Osteocyte (in vitro differentiated cells): ENCODE measurements at regions not wholly inside any gene's neighbourhood (a gene's known extent, or its start where the extent isn't known, plus 50 kb on each side); places are given as distances from the start of the nearest gene placed in this dataset.

Source experiments
- DNase-seq: peaks from one replicate; pipeline ENCODE4 v3.0.0; 2021; ENCODE audit warnings: mixed read lengths; ENCODE audit not compliant: unreplicated experiment; ENCODE audit errors: extremely low spot score
- H3K27ac Mint-ChIP-seq: one replicate; pipeline ENCODE4 v1.8.0; 2021; ENCODE audit warnings: mild to moderate bottlenecking, mixed read lengths; ENCODE audit not compliant: unreplicated experiment
- H3K27me3 Mint-ChIP-seq: one replicate; pipeline ENCODE4 v1.8.0; 2021; ENCODE audit warnings: mixed read lengths; ENCODE audit not compliant: unreplicated experiment
- H3K36me3 Mint-ChIP-seq: one replicate; pipeline ENCODE4 v1.8.0; 2021; ENCODE audit warnings: mixed read lengths; ENCODE audit not compliant: unreplicated experiment
- H3K4me1 Mint-ChIP-seq: one replicate; pipeline ENCODE4 v1.8.0; 2021; ENCODE audit warnings: mixed read lengths; ENCODE audit not compliant: unreplicated experiment
- H3K4me3 Mint-ChIP-seq: one replicate; pipeline ENCODE4 v1.8.0; 2021; ENCODE audit warnings: mild to moderate bottlenecking, moderate library complexity, mixed read lengths; ENCODE audit not compliant: unreplicated experiment
- H3K9me3 Mint-ChIP-seq: one replicate; pipeline ENCODE4 v1.8.0; 2021; ENCODE audit warnings: mixed read lengths; ENCODE audit not compliant: unreplicated experiment
- TF ChIP-seq, protein P1 (sequence below): fragments of 200-600 bp; sonication (generic); IDR thresholded peaks from 2 replicates; pipeline ENCODE4 v1.5.0; 2021; ENCODE audit warnings: antibody characterized with exemption, mild to moderate bottlenecking, moderate library complexity

DNA sequence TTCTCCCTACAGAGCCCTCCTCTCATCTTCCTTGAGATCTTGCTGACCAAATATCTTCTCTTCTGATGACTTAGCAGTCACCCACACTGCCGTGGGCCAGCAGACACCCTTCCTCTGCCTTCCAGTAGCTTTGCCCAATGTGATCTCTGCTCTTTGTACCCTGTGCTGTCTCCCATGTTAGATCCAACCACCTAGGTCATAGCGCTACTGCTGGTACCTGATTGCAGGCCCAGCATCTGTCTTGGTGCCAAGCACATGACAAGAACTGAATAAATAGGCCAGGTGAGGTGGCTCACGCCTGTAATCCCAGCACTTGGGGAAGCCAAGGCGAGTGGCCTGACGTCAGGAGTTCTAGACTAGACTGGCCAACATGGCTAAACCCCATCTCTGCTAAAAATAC lies 149.7 kb downstream of the TM9SF2 start:
- peak; percentile 23 for DNase-seq
- H3K36me3 Mint-ChIP-seq, result no peaks in the 10 kb centered on the region
- TF ChIP-seq, protein P1, sequence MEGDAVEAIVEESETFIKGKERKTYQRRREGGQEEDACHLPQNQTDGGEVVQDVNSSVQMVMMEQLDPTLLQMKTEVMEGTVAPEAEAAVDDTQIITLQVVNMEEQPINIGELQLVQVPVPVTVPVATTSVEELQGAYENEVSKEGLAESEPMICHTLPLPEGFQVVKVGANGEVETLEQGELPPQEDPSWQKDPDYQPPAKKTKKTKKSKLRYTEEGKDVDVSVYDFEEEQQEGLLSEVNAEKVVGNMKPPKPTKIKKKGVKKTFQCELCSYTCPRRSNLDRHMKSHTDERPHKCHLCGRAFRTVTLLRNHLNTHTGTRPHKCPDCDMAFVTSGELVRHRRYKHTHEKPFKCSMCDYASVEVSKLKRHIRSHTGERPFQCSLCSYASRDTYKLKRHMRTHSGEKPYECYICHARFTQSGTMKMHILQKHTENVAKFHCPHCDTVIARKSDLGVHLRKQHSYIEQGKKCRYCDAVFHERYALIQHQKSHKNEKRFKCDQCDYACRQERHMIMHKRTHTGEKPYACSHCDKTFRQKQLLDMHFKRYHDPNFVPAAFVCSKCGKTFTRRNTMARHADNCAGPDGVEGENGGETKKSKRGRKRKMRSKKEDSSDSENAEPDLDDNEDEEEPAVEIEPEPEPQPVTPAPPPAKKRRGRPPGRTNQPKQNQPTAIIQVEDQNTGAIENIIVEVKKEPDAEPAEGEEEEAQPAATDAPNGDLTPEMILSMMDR, result no peak
- no peak overlapping the region for H3K4me3 Mint-ChIP-seq
- H3K27ac Mint-ChIP-seq, result no peak overlapping the region
- peaks cover 32% of the 10 kb centered on the region for H3K4me1 Mint-ChIP-seq
- H3K9me3 Mint-ChIP-seq, result no peaks in the 10 kb centered on the region
- no peaks in the 10 kb centered on the region for H3K27me3 Mint-ChIP-seq

DNA sequence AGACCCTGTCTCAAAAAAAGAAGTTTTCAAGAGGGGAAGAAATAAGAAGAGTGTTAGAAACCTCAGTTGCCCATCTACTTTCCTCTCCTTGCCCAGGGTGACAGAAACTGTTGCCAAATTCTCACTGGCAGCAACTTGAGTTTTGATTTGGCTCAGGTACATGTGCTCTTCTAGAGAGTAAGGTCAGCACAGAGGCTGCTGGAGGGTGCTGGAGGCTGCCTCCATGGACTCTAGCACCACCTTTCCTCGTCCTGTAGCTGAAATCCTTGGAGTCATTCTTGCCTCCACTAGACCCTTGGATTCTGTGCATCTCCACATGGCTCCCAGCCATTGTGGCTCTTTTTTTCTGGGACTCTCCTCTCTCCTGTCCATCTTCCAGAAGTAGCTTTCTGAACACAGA lies 149.1 kb downstream of the TM9SF2 start:
- TF ChIP-seq, protein P1, result no peak
- H3K27ac Mint-ChIP-seq, result no peak overlapping the region
- peak; percentile 25 for DNase-seq

DNA sequence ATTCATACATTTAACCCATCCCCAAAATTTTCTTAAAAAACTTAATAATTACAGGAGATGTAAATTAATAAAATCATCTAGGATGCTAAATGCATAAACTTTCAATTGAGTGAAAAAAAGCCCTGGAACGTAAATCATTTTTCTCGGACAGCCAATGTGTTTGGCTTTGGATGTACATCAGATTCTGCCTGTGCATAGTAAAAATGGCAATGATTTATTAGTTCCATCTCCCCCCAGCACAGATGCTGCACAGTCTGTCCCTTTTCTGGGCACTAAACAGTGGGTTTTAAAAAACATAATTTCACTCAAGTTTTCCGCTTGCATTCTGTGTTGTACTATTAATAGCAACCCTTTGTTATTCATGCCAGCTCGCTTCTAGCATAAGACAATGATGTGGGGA lies 147.7 kb downstream of the TM9SF2 start:
- H3K27me3 Mint-ChIP-seq, result no peaks in the 10 kb centered on the region
- H3K9me3 Mint-ChIP-seq, result no peaks in the 10 kb centered on the region
- no peak for DNase-seq
- no peak overlapping the region for H3K27ac Mint-ChIP-seq
- H3K4me3 Mint-ChIP-seq, result no peak overlapping the region
- TF ChIP-seq, protein P1, result no peak
- no peaks in the 10 kb centered on the region for H3K36me3 Mint-ChIP-seq
- peaks cover 41% of the 10 kb centered on the region for H3K4me1 Mint-ChIP-seq

More for the DNA sequence above, 149.1 kb downstream of the TM9SF2 start:
- Mint-ChIP-seq H3K27me3 (no peaks in the 10 kb centered on the region), H3K4me1 (peaks cover 35% of the 10 kb centered on the region), H3K9me3 (no peaks in the 10 kb centered on the region), H3K36me3 (no peaks in the 10 kb centered on the region), H3K4me3 (no peak overlapping the region)

DNA sequence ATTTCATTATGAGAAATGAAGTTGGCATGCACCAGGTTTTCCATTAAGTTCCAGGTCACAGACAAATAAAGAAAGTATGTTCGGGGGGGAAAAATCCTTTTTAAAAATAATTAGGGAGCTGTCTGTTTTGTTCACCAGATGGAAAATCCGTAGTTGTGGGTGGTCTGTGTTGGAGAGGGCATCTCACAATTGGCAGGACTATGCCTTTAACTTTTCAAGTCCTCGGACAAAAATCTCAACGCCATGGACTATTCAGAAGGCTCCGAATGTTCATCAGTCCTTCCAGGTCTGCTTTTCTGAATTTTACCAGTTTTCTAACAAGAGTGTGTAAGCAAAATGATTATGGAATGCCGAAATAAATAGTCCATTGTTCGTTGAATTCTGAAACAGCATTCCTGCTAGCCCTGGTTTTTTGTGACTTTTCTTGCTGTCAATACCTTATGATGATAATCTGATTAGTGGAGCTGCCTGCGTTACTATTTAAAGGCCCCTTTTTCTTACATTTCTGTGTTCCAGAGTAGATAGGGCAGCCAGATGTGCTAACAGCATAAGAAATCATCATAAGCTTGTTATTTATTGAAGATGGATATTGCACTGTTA lies 146.9 kb downstream of the TM9SF2 start:
- Mint-ChIP-seq H3K4me1 (peaks cover 44% of the 10 kb centered on the region), H3K4me3 (no peak overlapping the region), H3K9me3 (no peaks in the 10 kb centered on the region), H3K36me3 (no peaks in the 10 kb centered on the region), H3K27ac (peak overlapping the region; percentile 40), H3K27me3 (no peaks in the 10 kb centered on the region)
- no peak for DNase-seq
- TF ChIP-seq, protein P1, result no peak

DNA sequence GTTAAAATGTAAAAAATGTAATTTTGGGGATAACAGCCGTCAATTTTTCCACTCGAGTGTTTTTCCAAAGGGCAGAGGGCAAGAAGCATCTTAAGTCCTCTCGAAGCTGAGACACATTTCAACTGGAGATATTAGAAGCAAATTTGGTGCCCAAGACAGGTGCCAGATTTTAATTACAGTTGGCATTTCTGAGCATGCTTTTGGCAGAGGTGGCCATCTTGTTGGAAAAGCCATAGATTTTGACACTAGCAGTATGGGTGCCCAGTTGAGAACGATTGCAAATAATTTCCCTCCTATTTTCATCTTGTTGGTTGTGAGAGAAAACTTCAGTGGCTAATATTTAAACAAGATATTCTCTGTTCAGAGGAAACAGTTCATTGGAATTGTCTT lies 146.3 kb downstream of the TM9SF2 start:
- H3K4me3 Mint-ChIP-seq, result peak overlapping the region; percentile 20
- peak overlapping the region; percentile 40 for H3K27ac Mint-ChIP-seq
- TF ChIP-seq, protein P1, result no peak
- H3K4me1 Mint-ChIP-seq, result peaks cover 48% of the 10 kb centered on the region
- no peak for DNase-seq
- H3K9me3 Mint-ChIP-seq, result no peaks in the 10 kb centered on the region
- no peaks in the 10 kb centered on the region for H3K27me3 Mint-ChIP-seq
- H3K36me3 Mint-ChIP-seq, result no peaks in the 10 kb centered on the region
